ENCODE measurements at regions not wholly inside any gene's neighbourhood (a gene's known extent, or its start where the extent isn't known, plus 50 kb on each side); places are given as distances from the start of the nearest gene placed in this dataset.

DNA sequence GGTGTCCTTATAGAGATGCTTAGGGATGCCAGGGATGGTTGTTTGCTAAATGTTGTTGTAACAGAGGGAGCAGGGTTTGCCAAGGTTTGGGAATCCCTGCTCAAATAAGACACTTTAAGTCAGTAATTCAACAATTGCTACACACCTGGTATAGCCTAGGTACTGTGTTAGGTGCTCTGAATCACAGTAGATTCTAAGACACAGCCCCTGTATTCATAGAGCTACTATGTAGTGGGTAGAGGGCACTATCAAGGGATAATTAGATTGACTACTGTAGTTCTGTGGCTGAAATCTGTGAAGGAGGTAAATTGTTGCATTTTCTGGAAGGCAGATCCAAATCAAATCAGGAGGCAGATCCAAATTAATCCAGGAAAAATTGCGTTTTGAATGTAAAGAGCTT lies 149.2 kb downstream of the C12orf75 start:
- no peak for TF ChIP-seq POLR2A (IDR thresholded peaks at IDR 0.05; ENCODE audit: low read length)
- no peak for TF ChIP-seq GATA1 (IDR thresholded peaks at IDR 0.05; ENCODE audit: low read depth, low read length)

Data from erythroblast (primary cell).